ENCODE measurements at regions not wholly inside any gene's neighbourhood (a gene's known extent, or its start where the extent isn't known, plus 50 kb on each side); places are given as distances from the start of the nearest gene placed in this dataset.
"Not testable (repeated sequence)": the region's sequence is repeated elsewhere in the genome, so short reads cannot be mapped to it uniquely, and the experiment has no call there.

- no peaks in the 10 kb centered on the region for H3K9me2 ChIP-seq (replicated peaks; ENCODE audit: low read length)
- CTCF ChIA-PET = no interaction called here
- H3K27me3 ChIP-seq (ENCODE audit: low read length) = no peaks in the 10 kb centered on the region
- intact Hi-C loops (cut with micrococcal nuclease) = no loop called here
- H3K36me3 ChIP-seq (ENCODE audit: low read depth, low read length) = no peaks in the 10 kb centered on the region
- no peak overlapping the region for H3K9ac ChIP-seq (ENCODE audit: low read length)
- no peak overlapping the region for H3K4me3 ChIP-seq (ENCODE audit: low read length)
- H3K79me2 ChIP-seq (ENCODE audit: low read length) = no peaks in the 10 kb centered on the region
- H4K20me1 ChIP-seq (ENCODE audit: low read length) = no peaks in the 10 kb centered on the region
- peak; percentile 79 for DNase-seq
- peak overlapping the region; percentile 23; the same call in 1 of the 2 replicates for H3K4me2 ChIP-seq (ENCODE audit: low read length)
- TF ChIP-seq EZH2 (IDR thresholded peaks at IDR 0.05; ENCODE audit: low read length, unreplicated experiment) = no peak
- no peak for TF ChIP-seq CTCF (conservative IDR thresholded peaks at IDR 0.05; ENCODE audit: low read depth, low read length)
- no peak for TF ChIP-seq EZH2phosphoT487 (IDR thresholded peaks at IDR 0.05; ENCODE audit: borderline replicate concordance, low read length)
- H3F3A ChIP-seq (ENCODE audit: low read length, unreplicated experiment) = no peaks in the 10 kb centered on the region
- peak; percentile 74 for ATAC-seq
- H3K9me3 ChIP-seq (ENCODE audit: low read length) = no peaks in the 10 kb centered on the region
- peak overlapping the region; percentile 59 for H3K27ac ChIP-seq (ENCODE audit: low read length)
- BruUV-seq (replicated peaks) = no TSS peak
- 0 out of 2 replicates have a peak overlapping the region, but pooled peaks have one; percentile 1 for H2AFZ ChIP-seq (ENCODE audit: low read length)
- POLR2A ChIA-PET (ENCODE audit: unreplicated experiment) = no interaction called here
- H3K4me1 ChIP-seq (ENCODE audit: insufficient read depth, low read length) = peaks cover 15% of the 10 kb centered on the region
Measured at GRCh38 chr10:31242902-31243301, 76.1 kb upstream of the ZEB1 start.

- H3K4me1 ChIP-seq (ENCODE audit: insufficient read depth, low read length); H3K9ac ChIP-seq (ENCODE audit: low read length); BruUV-seq (replicated peaks); H3K79me2 ChIP-seq (ENCODE audit: low read length); H3K9me2 ChIP-seq (replicated peaks; ENCODE audit: low read length); H3K27me3 ChIP-seq (ENCODE audit: low read length); H4K20me1 ChIP-seq (ENCODE audit: low read length); intact Hi-C loops (cut with micrococcal nuclease); H3K36me3 ChIP-seq (ENCODE audit: low read depth, low read length); H3K27ac ChIP-seq (ENCODE audit: low read length); H3K4me2 ChIP-seq (ENCODE audit: low read length); POLR2A ChIA-PET (ENCODE audit: unreplicated experiment); H2AFZ ChIP-seq (ENCODE audit: low read length); H3F3A ChIP-seq (ENCODE audit: low read length, unreplicated experiment); ATAC-seq; DNase-seq; CTCF ChIA-PET; H3K9me3 ChIP-seq (ENCODE audit: low read length); H3K4me3 ChIP-seq (ENCODE audit: low read length): not testable (repeated sequence)
Measured at GRCh38 chr10:31251118-31251517, 67.9 kb upstream of the ZEB1 start.

GRCh38 chr10:31253237-31253636, 65.8 kb upstream of the ZEB1 start:
- no peak overlapping the region for H3K4me2 ChIP-seq (ENCODE audit: low read length)
- no peaks in the 10 kb centered on the region for H3K9me2 ChIP-seq (replicated peaks; ENCODE audit: low read length)
- no peak for DNase-seq
- intact Hi-C loops (cut with micrococcal nuclease) = no loop called here
- no TSS peak for BruUV-seq (replicated peaks)
- H3K27ac ChIP-seq (ENCODE audit: low read length) = no peak overlapping the region
- no peak overlapping the region for H3K9ac ChIP-seq (ENCODE audit: low read length)
- no peak overlapping the region for H2AFZ ChIP-seq (ENCODE audit: low read length)
- no peak for ATAC-seq
- H3K4me3 ChIP-seq (ENCODE audit: low read length) = no peak overlapping the region
- no peaks in the 10 kb centered on the region for H3K9me3 ChIP-seq (ENCODE audit: low read length)
- H3K79me2 ChIP-seq (ENCODE audit: low read length) = no peaks in the 10 kb centered on the region
- H4K20me1 ChIP-seq (ENCODE audit: low read length) = no peaks in the 10 kb centered on the region
- no peaks in the 10 kb centered on the region for H3K36me3 ChIP-seq (ENCODE audit: low read depth, low read length)
- H3K4me1 ChIP-seq (ENCODE audit: insufficient read depth, low read length) = no peaks in the 10 kb centered on the region
- ChIA-PET CTCF (no interaction called here), POLR2A (ENCODE audit: unreplicated experiment) (no interaction called here)
- TF ChIP-seq CTCF (conservative IDR thresholded peaks at IDR 0.05; ENCODE audit: low read depth, low read length) (no peak), EZH2phosphoT487 (IDR thresholded peaks at IDR 0.05; ENCODE audit: borderline replicate concordance, low read length) (no peak), EZH2 (IDR thresholded peaks at IDR 0.05; ENCODE audit: low read length, unreplicated experiment) (no peak)
- H3F3A ChIP-seq (ENCODE audit: low read length, unreplicated experiment) = no peaks in the 10 kb centered on the region
- H3K27me3 ChIP-seq (ENCODE audit: low read length) = no peaks in the 10 kb centered on the region

Measured in PC-3 (cell line).